K562 (cell line): ENCODE measurements at regions not wholly inside any gene's neighbourhood (a gene's known extent, or its start where the extent isn't known, plus 50 kb on each side); places are given as distances from the start of the nearest gene placed in this dataset.
A peak's percentile ranks its signal among the peaks of the same experiment; 100 is the strongest.

Experiments
- CREB5 ChIP-seq: fragments of 250-450 bp; sonication (Bioruptor Pico); IDR thresholded peaks from 2 replicates; pipeline ENCODE4 v1.5.0; 2020; ENCODE audit warnings: mild to moderate bottlenecking
- DACH1 ChIP-seq: fragments of 450-650 bp; IDR thresholded peaks from 2 replicates; pipeline ENCODE4 v1.6.1; 2018; ENCODE audit not compliant: partially characterized antibody
- DIDO1 ChIP-seq: fragments of 450-650 bp; IDR thresholded peaks from 2 replicates; pipeline ENCODE4 v1.6.1; 2016; ENCODE audit warnings: low read depth, missing biosample characterization, missing genetic modification characterization
- GABPB2 ChIP-seq: fragments of 250-450 bp; sonication (Bioruptor Pico); conservative IDR thresholded peaks from 2 replicates; pipeline ENCODE4 v1.5.1; 2021; ENCODE audit warnings: mild to moderate bottlenecking
- HCFC1 ChIP-seq: IDR thresholded peaks from 2 replicates; pipeline ENCODE4 v1.6.1; 2012; ENCODE audit warnings: low read depth, low read length, improper control_type of control experiment
- KDM1A ChIP-seq, 2 experiments: fragments of 450-650 bp; IDR thresholded peaks; 2 replicates each; pipeline ENCODE4 v1.6.1; 2016; ENCODE audit warnings: mild to moderate bottlenecking in 2 of 2
- NR2F6 ChIP-seq: fragments of 450-650 bp; formaldehyde crosslinking; IDR thresholded peaks from 2 replicates; pipeline ENCODE4 v1.4.0; 2020; ENCODE audit warnings: mild to moderate bottlenecking
- PCBP2 ChIP-seq: fragments of 200-400 bp; formaldehyde crosslinking; IDR thresholded peaks from 2 replicates; pipeline ENCODE4 v1.6.1; 2018; ENCODE audit warnings: low read length, low read depth, mild to moderate bottlenecking, moderate library complexity; ENCODE audit not compliant: poor library complexity, severe bottlenecking
- SP1 ChIP-seq: sonication (generic); formaldehyde crosslinking; IDR thresholded peaks from 2 replicates; pipeline ENCODE4 v1.8.1; 2022; ENCODE audit warnings: mild to moderate bottlenecking, missing genetic modification reagents
- ZNF41 ChIP-seq: fragments of 250-450 bp; sonication (Bioruptor Pico); conservative IDR thresholded peaks from 2 replicates; pipeline ENCODE4 v1.4.0; 2020; ENCODE audit warnings: mild to moderate bottlenecking
- TF ChIP-seq, protein P1 (sequence below): fragments of 200-600 bp; sonication (generic); IDR thresholded peaks from one replicate; pipeline ENCODE4 v1.6.1; 2012; ENCODE audit warnings: mild to moderate bottlenecking, low read depth, low read length, inconsistent platforms
- TF ChIP-seq, protein P2 (sequence below): fragments of 450-650 bp; IDR thresholded peaks from 2 replicates; pipeline ENCODE4 v1.6.1; 2016; ENCODE audit warnings: low read depth, mild to moderate bottlenecking, moderate library complexity
- TF ChIP-seq, protein P3 (sequence below): fragments of 250-450 bp; sonication (Bioruptor Pico); IDR thresholded peaks from 2 replicates; pipeline ENCODE4 v1.8.0; 2022; ENCODE audit warnings: moderate library complexity, mild to moderate bottlenecking, inconsistent platforms

- TF ChIP-seq, protein P1, sequence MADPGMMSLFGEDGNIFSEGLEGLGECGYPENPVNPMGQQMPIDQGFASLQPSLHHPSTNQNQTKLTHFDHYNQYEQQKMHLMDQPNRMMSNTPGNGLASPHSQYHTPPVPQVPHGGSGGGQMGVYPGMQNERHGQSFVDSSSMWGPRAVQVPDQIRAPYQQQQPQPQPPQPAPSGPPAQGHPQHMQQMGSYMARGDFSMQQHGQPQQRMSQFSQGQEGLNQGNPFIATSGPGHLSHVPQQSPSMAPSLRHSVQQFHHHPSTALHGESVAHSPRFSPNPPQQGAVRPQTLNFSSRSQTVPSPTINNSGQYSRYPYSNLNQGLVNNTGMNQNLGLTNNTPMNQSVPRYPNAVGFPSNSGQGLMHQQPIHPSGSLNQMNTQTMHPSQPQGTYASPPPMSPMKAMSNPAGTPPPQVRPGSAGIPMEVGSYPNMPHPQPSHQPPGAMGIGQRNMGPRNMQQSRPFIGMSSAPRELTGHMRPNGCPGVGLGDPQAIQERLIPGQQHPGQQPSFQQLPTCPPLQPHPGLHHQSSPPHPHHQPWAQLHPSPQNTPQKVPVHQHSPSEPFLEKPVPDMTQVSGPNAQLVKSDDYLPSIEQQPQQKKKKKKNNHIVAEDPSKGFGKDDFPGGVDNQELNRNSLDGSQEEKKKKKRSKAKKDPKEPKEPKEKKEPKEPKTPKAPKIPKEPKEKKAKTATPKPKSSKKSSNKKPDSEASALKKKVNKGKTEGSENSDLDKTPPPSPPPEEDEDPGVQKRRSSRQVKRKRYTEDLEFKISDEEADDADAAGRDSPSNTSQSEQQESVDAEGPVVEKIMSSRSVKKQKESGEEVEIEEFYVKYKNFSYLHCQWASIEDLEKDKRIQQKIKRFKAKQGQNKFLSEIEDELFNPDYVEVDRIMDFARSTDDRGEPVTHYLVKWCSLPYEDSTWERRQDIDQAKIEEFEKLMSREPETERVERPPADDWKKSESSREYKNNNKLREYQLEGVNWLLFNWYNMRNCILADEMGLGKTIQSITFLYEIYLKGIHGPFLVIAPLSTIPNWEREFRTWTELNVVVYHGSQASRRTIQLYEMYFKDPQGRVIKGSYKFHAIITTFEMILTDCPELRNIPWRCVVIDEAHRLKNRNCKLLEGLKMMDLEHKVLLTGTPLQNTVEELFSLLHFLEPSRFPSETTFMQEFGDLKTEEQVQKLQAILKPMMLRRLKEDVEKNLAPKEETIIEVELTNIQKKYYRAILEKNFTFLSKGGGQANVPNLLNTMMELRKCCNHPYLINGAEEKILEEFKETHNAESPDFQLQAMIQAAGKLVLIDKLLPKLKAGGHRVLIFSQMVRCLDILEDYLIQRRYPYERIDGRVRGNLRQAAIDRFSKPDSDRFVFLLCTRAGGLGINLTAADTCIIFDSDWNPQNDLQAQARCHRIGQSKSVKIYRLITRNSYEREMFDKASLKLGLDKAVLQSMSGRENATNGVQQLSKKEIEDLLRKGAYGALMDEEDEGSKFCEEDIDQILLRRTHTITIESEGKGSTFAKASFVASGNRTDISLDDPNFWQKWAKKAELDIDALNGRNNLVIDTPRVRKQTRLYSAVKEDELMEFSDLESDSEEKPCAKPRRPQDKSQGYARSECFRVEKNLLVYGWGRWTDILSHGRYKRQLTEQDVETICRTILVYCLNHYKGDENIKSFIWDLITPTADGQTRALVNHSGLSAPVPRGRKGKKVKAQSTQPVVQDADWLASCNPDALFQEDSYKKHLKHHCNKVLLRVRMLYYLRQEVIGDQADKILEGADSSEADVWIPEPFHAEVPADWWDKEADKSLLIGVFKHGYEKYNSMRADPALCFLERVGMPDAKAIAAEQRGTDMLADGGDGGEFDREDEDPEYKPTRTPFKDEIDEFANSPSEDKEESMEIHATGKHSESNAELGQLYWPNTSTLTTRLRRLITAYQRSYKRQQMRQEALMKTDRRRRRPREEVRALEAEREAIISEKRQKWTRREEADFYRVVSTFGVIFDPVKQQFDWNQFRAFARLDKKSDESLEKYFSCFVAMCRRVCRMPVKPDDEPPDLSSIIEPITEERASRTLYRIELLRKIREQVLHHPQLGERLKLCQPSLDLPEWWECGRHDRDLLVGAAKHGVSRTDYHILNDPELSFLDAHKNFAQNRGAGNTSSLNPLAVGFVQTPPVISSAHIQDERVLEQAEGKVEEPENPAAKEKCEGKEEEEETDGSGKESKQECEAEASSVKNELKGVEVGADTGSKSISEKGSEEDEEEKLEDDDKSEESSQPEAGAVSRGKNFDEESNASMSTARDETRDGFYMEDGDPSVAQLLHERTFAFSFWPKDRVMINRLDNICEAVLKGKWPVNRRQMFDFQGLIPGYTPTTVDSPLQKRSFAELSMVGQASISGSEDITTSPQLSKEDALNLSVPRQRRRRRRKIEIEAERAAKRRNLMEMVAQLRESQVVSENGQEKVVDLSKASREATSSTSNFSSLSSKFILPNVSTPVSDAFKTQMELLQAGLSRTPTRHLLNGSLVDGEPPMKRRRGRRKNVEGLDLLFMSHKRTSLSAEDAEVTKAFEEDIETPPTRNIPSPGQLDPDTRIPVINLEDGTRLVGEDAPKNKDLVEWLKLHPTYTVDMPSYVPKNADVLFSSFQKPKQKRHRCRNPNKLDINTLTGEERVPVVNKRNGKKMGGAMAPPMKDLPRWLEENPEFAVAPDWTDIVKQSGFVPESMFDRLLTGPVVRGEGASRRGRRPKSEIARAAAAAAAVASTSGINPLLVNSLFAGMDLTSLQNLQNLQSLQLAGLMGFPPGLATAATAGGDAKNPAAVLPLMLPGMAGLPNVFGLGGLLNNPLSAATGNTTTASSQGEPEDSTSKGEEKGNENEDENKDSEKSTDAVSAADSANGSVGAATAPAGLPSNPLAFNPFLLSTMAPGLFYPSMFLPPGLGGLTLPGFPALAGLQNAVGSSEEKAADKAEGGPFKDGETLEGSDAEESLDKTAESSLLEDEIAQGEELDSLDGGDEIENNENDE, result no peak
- TF ChIP-seq CREB5 (CRISPR knock-in tag) (no peak), DIDO1 (no peak), DACH1 (no peak), HCFC1 (no peak), ZNF41 (peak; percentile 67; the same call in 1 of the 2 replicates), GABPB2 (CRISPR knock-in tag) (no peak), NR2F6 (CRISPR knock-in tag) (no peak), SP1 (no peak), PCBP2 (no peak), KDM1A (IDR thresholded peaks at IDR 0.05) (no peak)
- TF ChIP-seq, protein P2, sequence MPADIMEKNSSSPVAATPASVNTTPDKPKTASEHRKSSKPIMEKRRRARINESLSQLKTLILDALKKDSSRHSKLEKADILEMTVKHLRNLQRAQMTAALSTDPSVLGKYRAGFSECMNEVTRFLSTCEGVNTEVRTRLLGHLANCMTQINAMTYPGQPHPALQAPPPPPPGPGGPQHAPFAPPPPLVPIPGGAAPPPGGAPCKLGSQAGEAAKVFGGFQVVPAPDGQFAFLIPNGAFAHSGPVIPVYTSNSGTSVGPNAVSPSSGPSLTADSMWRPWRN, result no peak
- TF ChIP-seq, protein P3, sequence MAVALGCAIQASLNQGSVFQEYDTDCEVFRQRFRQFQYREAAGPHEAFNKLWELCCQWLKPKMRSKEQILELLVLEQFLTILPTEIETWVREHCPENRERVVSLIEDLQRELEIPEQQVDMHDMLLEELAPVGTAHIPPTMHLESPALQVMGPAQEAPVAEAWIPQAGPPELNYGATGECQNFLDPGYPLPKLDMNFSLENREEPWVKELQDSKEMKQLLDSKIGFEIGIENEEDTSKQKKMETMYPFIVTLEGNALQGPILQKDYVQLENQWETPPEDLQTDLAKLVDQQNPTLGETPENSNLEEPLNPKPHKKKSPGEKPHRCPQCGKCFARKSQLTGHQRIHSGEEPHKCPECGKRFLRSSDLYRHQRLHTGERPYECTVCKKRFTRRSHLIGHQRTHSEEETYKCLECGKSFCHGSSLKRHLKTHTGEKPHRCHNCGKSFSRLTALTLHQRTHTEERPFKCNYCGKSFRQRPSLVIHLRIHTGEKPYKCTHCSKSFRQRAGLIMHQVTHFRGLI, result 0 out of 2 replicates have a peak, but pooled peaks have one; percentile 9
Measured at GRCh38 chr6:14704383-14705271, 541.2 kb upstream of the JARID2 start (continued).
